ENCODE measurements at regions not wholly inside any gene's neighbourhood (a gene's known extent, or its start where the extent isn't known, plus 50 kb on each side); places are given as distances from the start of the nearest gene placed in this dataset.

- H3K4me3 ChIP-seq (ENCODE audit: low read length) = no peak overlapping the region
- no peak for TF ChIP-seq CTCF (conservative IDR thresholded peaks at IDR 0.05; ENCODE audit: low read length)
- no peak for DNase-seq (ENCODE audit: low read depth)
Observed at GRCh38 chr20:19113343-19113930, 99.0 kb upstream of the SLC24A3 start.

- no peak overlapping the region for H3K4me3 ChIP-seq (ENCODE audit: low read length)
- no peak for DNase-seq (ENCODE audit: low read depth)
- no peak for TF ChIP-seq CTCF (conservative IDR thresholded peaks at IDR 0.05; ENCODE audit: low read length)
Observed at GRCh38 chr20:19114410-19114809, 98.0 kb upstream of the SLC24A3 start.

GRCh38 chr20:19115581-19115980 is 96.9 kb upstream of the SLC24A3 start:
- TF ChIP-seq CTCF (conservative IDR thresholded peaks at IDR 0.05; ENCODE audit: low read length) = no peak
- DNase-seq (ENCODE audit: low read depth) = no peak
- no peak overlapping the region for H3K4me3 ChIP-seq (ENCODE audit: low read length)

- TF ChIP-seq CTCF (conservative IDR thresholded peaks at IDR 0.05; ENCODE audit: low read length) = no peak
- no peak overlapping the region for H3K4me3 ChIP-seq (ENCODE audit: low read length)
- DNase-seq (ENCODE audit: low read depth) = no peak
Observed at GRCh38 chr20:19120011-19120410, 92.4 kb upstream of the SLC24A3 start.

- H3K4me3 ChIP-seq (ENCODE audit: low read length) = no peak overlapping the region
- no peak for TF ChIP-seq CTCF (conservative IDR thresholded peaks at IDR 0.05; ENCODE audit: low read length)
- no peak for DNase-seq (ENCODE audit: low read depth)
Observed at GRCh38 chr20:19120569-19120968, 91.9 kb upstream of the SLC24A3 start.

- no peak for TF ChIP-seq CTCF (conservative IDR thresholded peaks at IDR 0.05; ENCODE audit: low read length)
- no peak overlapping the region for H3K4me3 ChIP-seq (ENCODE audit: low read length)
- DNase-seq (ENCODE audit: low read depth) = no peak
Observed at GRCh38 chr20:19121463-19121862, 91.0 kb upstream of the SLC24A3 start.

- TF ChIP-seq CTCF (conservative IDR thresholded peaks at IDR 0.05; ENCODE audit: low read length) = no peak
- no peak for DNase-seq (ENCODE audit: low read depth)
- no peak overlapping the region for H3K4me3 ChIP-seq (ENCODE audit: low read length)
Observed at GRCh38 chr20:19121916-19122315, 90.5 kb upstream of the SLC24A3 start.
